Germinal center (tissue), 1 donor: ENCODE measurements at regions not wholly inside any gene's neighbourhood (a gene's known extent, or its start where the extent isn't known, plus 50 kb on each side); places are given as distances from the start of the nearest gene placed in this dataset.

Experiments
- DNase-seq: peaks from one replicate; pipeline ENCODE4 v3.0.0; 2012; ENCODE audit warnings: mixed read lengths, low spot score

DNA sequence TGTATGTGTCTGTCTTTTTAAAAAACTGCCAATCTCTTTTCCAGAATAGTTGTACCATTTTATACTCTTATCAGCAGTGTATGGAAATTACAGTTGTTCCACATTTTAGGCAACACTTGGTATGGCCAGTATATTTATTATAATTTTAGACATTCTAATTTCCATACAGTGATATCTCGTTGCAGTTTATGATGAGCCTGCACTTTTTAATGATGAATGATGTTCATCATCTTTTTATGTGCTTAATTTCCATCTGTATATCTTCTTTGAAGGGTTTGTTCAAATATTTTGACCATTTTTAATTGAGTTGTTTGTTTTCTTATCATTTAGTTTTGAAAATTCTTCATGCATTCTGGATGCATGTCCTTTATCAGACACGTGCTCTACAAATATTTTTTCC lies 57.0 kb upstream of the UBE2E2 start:
- DNase-seq = no peak

DNA sequence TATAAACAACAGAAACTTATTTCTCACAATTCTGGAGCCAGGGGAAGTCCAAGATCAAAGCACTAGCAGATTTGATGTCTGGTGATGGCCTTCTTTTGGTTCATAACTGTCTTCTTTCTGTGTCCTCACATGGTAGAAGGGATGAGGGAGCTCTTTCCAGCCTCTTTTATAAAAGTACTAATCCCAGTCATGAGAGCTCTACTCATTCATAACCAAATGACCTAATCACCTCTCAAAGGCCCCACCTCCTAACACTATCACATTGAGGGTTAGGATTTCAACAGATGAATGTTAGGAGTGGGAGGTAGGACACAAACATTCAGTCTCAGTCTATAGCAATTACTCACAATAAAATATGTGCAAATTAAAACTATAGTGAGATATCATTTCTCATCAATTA lies 50.1 kb upstream of the UBE2E2 start:
- no peak for DNase-seq
